IgD-negative memory B cell (primary cell): ENCODE measurements at regions not wholly inside any gene's neighbourhood (a gene's known extent, or its start where the extent isn't known, plus 50 kb on each side); places are given as distances from the start of the nearest gene placed in this dataset.

ENCODE experiments used
- H3K27ac Mint-ChIP-seq, 3 donors: one replicate each; pipeline ENCODE4 v1.8.0; 2020 to 2022; ENCODE audit warnings: mild to moderate bottlenecking in 3 of 3, mixed read lengths in 3 of 3, moderate library complexity in 1 of 3
- H3K27me3 Mint-ChIP-seq: one replicate; pipeline ENCODE4 v1.8.0; 2021; ENCODE audit warnings: mixed read lengths
- H3K36me3 Mint-ChIP-seq: one replicate; pipeline ENCODE4 v1.8.0; 2020; ENCODE audit warnings: mild to moderate bottlenecking, mixed read lengths
- H3K4me1 Mint-ChIP-seq, 3 donors: one replicate each; pipeline ENCODE4 v1.8.0; 2020 to 2022; ENCODE audit warnings: mixed read lengths in 3 of 3, mild to moderate bottlenecking in 1 of 3
- H3K4me3 Mint-ChIP-seq, 4 donors: one replicate each; pipeline ENCODE4 v1.8.0; 2020 to 2022; ENCODE audit warnings: mild to moderate bottlenecking in 4 of 4, mixed read lengths in 4 of 4, moderate library complexity in 3 of 4
- H3K9me3 Mint-ChIP-seq, 3 donors: one replicate each; pipeline ENCODE4 v1.8.0; 2020 to 2021; ENCODE audit warnings: mixed read lengths in 3 of 3, mild to moderate bottlenecking in 1 of 3

DNA sequence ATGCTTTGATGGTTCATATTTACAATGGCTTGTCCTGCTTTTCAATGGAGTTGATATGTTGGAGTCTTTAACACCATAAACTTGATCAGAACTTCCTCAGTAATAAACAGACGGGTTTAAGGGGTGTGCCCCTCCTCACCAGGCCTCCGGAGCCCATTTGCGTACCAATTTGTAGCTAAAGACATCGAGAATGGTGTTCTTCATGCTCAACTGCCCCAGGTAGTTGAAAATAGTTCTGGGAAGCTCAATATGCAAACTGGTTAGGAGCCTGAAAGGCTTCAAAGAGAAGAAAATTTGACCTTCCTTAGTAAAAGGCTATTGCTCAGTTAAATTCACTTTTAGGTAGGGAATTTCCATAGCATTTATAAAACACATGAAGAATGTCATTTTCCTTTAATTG, 68.1 kb upstream of the RRP15 start:
- no peak overlapping the region for H3K27ac Mint-ChIP-seq
- no peaks in the 10 kb centered on the region for H3K9me3 Mint-ChIP-seq
- H3K27me3 Mint-ChIP-seq = peaks cover 12% of the 10 kb centered on the region
- no peaks in the 10 kb centered on the region for H3K36me3 Mint-ChIP-seq
- H3K4me1 Mint-ChIP-seq = peaks cover 0 to 11% (median 5%) of the 10 kb centered on the region in 3 donors
- H3K4me3 Mint-ChIP-seq = peak overlapping the region in 1 of 4 donors; percentile 23

DNA sequence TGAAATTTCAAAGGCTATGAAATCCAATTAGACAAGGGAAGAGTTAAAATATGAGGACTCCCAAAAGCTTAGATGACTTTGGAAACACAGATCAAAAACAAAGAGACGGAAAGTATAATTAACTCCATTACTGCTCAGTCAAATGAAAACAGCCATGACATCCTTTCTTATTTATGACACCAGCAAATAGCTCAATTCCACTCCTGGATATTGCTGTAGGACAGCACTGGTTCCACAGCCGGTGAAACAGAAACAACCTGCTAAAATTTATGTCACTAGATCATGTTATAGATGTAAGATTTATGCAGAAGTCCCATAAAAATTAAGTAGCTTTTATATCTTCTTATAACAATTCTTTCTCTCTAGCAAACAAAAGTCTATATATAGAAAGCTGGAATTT, 65.6 kb upstream of the RRP15 start:
- H3K4me3 Mint-ChIP-seq = no peak overlapping the region
- peaks cover 0 to 2% (median 0%) of the 10 kb centered on the region in 3 donors for H3K9me3 Mint-ChIP-seq
- H3K36me3 Mint-ChIP-seq = no peaks in the 10 kb centered on the region
- peaks cover 9% of the 10 kb centered on the region for H3K27me3 Mint-ChIP-seq
- H3K4me1 Mint-ChIP-seq = peaks cover 0 to 11% (median 5%) of the 10 kb centered on the region in 3 donors
- no peak overlapping the region for H3K27ac Mint-ChIP-seq

GRCh38 chr1:218224101-218224500, 61.0 kb upstream of the RRP15 start:
- H3K27me3 Mint-ChIP-seq = no peaks in the 10 kb centered on the region
- no peak overlapping the region for H3K27ac Mint-ChIP-seq
- H3K9me3 Mint-ChIP-seq = peaks cover 0 to 2% (median 0%) of the 10 kb centered on the region in 3 donors
- H3K4me3 Mint-ChIP-seq = no peak overlapping the region
- H3K4me1 Mint-ChIP-seq = peaks cover 0 to 2% (median 0%) of the 10 kb centered on the region in 3 donors
- no peaks in the 10 kb centered on the region for H3K36me3 Mint-ChIP-seq

- no peak overlapping the region for H3K27ac Mint-ChIP-seq
- H3K4me1 Mint-ChIP-seq = no peaks in the 10 kb centered on the region
- H3K27me3 Mint-ChIP-seq = no peaks in the 10 kb centered on the region
- no peak overlapping the region for H3K4me3 Mint-ChIP-seq
- H3K9me3 Mint-ChIP-seq = peaks cover 0 to 2% (median 0%) of the 10 kb centered on the region in 3 donors
- H3K36me3 Mint-ChIP-seq = no peaks in the 10 kb centered on the region
Measured at GRCh38 chr1:218226005-218226404, 59.1 kb upstream of the RRP15 start.
